Osteoblast (primary cell): ENCODE measurements at regions not wholly inside any gene's neighbourhood (a gene's known extent, or its start where the extent isn't known, plus 50 kb on each side); places are given as distances from the start of the nearest gene placed in this dataset.
A peak's percentile ranks its signal among the peaks of the same experiment; 100 is the strongest.

Experiments
- DNase-seq: peaks from one replicate; pipeline ENCODE4 v3.0.0; 2011; ENCODE audit warnings: low spot score, mixed read lengths; ENCODE audit not compliant: insufficient read length; ENCODE audit errors: missing footprints
- H2AFZ ChIP-seq: 2 replicates; pipeline ENCODE4 v1.6.0; 2011; ENCODE audit warnings: mild to moderate bottlenecking, low read length
- H3K27ac ChIP-seq: 2 replicates; pipeline ENCODE4 v1.5.1; 2011; ENCODE audit warnings: mild to moderate bottlenecking, low read depth, low read length, moderate library complexity
- H3K27me3 ChIP-seq: 2 replicates; pipeline ENCODE4 v1.6.0; 2012; ENCODE audit warnings: mild to moderate bottlenecking, control low read depth, inconsistent platforms, low read length, moderate library complexity; ENCODE audit not compliant: insufficient read depth
- H3K36me3 ChIP-seq: 2 replicates; pipeline ENCODE4 v1.5.1; 2011; ENCODE audit warnings: mild to moderate bottlenecking, low read length, control low read depth, moderate library complexity; ENCODE audit not compliant: insufficient read depth
- H3K4me1 ChIP-seq: 2 replicates; pipeline ENCODE4 v1.5.1; 2011; ENCODE audit warnings: mild to moderate bottlenecking, low read length, control low read depth, moderate library complexity; ENCODE audit not compliant: insufficient read depth
- H3K4me2 ChIP-seq: 2 replicates; pipeline ENCODE4 v1.6.0; 2011; ENCODE audit warnings: mild to moderate bottlenecking, low read length; ENCODE audit not compliant: insufficient read depth
- H3K4me3 ChIP-seq: fragments of 200-600 bp; sonication (generic); 3 replicates; pipeline ENCODE4 v1.5.1; 2012; ENCODE audit warnings: mild to moderate bottlenecking, low read length, inconsistent platforms; ENCODE audit not compliant: insufficient read depth
- H3K79me2 ChIP-seq: 2 replicates; pipeline ENCODE4 v1.6.0; 2012; ENCODE audit warnings: mild to moderate bottlenecking, low read length, control low read depth, inconsistent platforms; ENCODE audit not compliant: insufficient read depth
- H3K9me3 ChIP-seq: 2 replicates; pipeline ENCODE4 v1.5.1; 2011; ENCODE audit warnings: low read depth, low read length, control low read depth
- H4K20me1 ChIP-seq: 2 replicates; pipeline ENCODE4 v1.6.0; 2012; ENCODE audit warnings: mild to moderate bottlenecking, low read length, control low read depth; ENCODE audit not compliant: insufficient read depth
- TF ChIP-seq, protein P1 (sequence below): IDR thresholded peaks from 2 replicates; pipeline ENCODE4 v1.5.1; 2011; ENCODE audit warnings: mild to moderate bottlenecking, low read depth, low read length, moderate library complexity; ENCODE audit errors: extremely low read depth

DNA sequence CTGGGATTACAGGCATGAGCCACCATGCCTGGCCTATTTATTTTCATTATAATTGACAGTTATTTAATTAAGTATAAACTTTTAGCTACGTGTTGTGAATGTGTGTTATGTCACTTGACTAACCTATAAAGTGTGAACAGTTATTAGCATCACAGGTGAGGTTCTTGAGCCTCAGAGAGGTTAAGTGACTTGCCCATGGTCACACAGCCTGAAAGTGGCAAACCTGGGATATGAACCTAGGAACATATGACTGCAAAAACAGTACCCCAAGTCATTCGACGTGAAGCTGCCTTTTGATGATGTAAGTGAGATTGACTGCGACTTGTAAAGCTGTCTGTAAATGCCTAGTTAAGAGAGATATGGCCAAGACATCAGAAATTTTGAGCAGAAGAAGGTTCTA lies 77.9 kb upstream of the SALL4 start:
- Histone ChIP-seq H3K4me1 (no peaks in the 10 kb centered on the region), H3K4me2 (no peak overlapping the region), H2AFZ (no peak overlapping the region), H3K79me2 (no peaks in the 10 kb centered on the region), H3K4me3 (no peak overlapping the region), H4K20me1 (no peaks in the 10 kb centered on the region), H3K27ac (no peak overlapping the region), H3K9me3 (no peaks in the 10 kb centered on the region), H3K27me3 (no peaks in the 10 kb centered on the region), H3K36me3 (no peaks in the 10 kb centered on the region)
- TF ChIP-seq, protein P1, sequence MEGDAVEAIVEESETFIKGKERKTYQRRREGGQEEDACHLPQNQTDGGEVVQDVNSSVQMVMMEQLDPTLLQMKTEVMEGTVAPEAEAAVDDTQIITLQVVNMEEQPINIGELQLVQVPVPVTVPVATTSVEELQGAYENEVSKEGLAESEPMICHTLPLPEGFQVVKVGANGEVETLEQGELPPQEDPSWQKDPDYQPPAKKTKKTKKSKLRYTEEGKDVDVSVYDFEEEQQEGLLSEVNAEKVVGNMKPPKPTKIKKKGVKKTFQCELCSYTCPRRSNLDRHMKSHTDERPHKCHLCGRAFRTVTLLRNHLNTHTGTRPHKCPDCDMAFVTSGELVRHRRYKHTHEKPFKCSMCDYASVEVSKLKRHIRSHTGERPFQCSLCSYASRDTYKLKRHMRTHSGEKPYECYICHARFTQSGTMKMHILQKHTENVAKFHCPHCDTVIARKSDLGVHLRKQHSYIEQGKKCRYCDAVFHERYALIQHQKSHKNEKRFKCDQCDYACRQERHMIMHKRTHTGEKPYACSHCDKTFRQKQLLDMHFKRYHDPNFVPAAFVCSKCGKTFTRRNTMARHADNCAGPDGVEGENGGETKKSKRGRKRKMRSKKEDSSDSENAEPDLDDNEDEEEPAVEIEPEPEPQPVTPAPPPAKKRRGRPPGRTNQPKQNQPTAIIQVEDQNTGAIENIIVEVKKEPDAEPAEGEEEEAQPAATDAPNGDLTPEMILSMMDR = no peak
- no peak for DNase-seq

DNA sequence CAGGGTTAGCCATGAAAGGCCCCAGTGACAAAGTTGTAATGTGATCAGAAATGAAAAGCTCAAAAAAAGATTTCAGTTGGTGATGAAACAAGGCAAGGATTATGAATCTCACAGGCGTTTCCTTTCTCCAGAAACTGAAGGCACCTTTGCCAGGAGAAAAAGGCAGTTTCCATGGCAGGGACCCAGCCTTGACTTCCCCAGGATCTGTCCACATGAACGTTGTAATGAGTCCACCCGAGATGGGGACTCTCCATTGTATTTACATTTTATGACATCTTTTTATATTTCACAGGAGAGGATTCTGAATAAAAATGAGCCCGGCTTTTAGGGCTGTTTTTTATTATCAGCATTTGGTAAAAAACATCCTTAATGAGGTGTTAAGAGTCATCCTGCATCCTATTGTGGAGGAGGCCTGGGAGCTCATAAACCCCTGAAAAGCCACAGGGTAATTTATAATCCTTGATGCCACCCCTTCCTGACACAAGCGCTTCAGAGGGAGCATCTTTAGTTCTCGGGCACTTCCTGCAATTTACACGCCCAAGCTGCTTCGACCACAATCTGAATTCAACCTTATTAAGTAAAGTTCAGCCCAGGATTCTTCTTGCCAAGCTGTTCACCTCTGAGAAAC lies 74.1 kb upstream of the SALL4 start:
- Histone ChIP-seq H3K27ac (no peak overlapping the region), H4K20me1 (no peaks in the 10 kb centered on the region), H3K27me3 (no peaks in the 10 kb centered on the region), H3K4me1 (no peaks in the 10 kb centered on the region), H2AFZ (no peak overlapping the region), H3K79me2 (no peaks in the 10 kb centered on the region), H3K4me3 (no peak overlapping the region), H3K36me3 (no peaks in the 10 kb centered on the region), H3K9me3 (no peaks in the 10 kb centered on the region), H3K4me2 (no peak overlapping the region)
- DNase-seq = no peak
- TF ChIP-seq, protein P1 = no peak

DNA sequence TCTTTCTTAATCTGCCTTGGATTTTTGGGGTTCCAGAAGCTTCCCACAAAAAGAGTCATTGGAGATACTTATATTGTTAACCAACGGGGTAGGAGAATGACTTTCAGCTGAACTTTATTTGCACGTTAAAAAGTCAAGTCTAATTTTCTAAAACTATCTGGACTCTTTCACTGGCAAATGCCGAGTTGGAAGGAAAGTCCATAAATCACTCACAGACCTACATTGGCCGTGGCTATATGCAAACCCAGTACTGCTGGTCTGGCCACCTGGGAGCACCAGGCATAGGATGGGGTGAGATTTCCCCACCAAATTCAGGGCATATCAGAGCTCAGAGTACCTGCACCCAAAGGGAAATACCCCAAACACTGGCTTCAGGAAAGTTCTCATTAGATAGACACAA lies 71.3 kb upstream of the SALL4 start:
- Histone ChIP-seq H2AFZ (no peak overlapping the region), H3K4me2 (no peak overlapping the region), H3K27me3 (no peaks in the 10 kb centered on the region), H3K79me2 (no peaks in the 10 kb centered on the region), H3K4me3 (no peak overlapping the region), H4K20me1 (no peaks in the 10 kb centered on the region), H3K36me3 (no peaks in the 10 kb centered on the region), H3K4me1 (no peaks in the 10 kb centered on the region), H3K27ac (no peak overlapping the region), H3K9me3 (no peaks in the 10 kb centered on the region)
- peak; percentile 15 for DNase-seq
- TF ChIP-seq, protein P1 = no peak

DNA sequence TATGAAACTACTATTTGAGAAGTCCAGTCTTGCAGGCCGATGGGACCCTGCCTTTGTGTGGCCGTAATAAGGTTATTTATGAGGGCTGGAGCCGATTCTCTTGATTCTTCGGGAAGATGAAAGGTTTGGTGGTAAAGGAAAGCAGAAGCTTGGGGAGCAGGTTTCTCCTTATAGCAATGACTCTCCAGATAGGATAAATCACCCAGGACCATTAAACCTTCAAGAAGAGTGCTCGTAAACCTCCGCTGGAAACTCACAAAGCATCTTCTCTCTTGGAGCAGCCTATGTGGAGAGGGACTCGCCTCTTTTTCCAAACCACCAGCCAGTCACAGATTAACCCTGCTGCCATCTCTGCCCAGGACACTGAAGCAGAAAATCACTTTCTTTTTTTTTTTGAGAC lies 69.6 kb upstream of the SALL4 start:
- Histone ChIP-seq H2AFZ (no peak overlapping the region), H3K4me1 (no peaks in the 10 kb centered on the region), H3K4me2 (no peak overlapping the region), H3K4me3 (no peak overlapping the region), H3K36me3 (no peaks in the 10 kb centered on the region), H3K9me3 (no peaks in the 10 kb centered on the region), H3K27ac (no peak overlapping the region), H4K20me1 (no peaks in the 10 kb centered on the region), H3K27me3 (no peaks in the 10 kb centered on the region), H3K79me2 (no peaks in the 10 kb centered on the region)
- DNase-seq = no peak
- TF ChIP-seq, protein P1 = no peak
